Endodermal cell (in vitro differentiated cells): ENCODE measurements at regions not wholly inside any gene's neighbourhood (a gene's known extent, or its start where the extent isn't known, plus 50 kb on each side); places are given as distances from the start of the nearest gene placed in this dataset.

Source experiments
- DNase-seq: peaks from one replicate; pipeline ENCODE4 v3.0.0-alpha.2; 2017
- H3K27ac ChIP-seq: 2 replicates; pipeline ENCODE4 v1.5.1; 2013; ENCODE audit warnings: mild to moderate bottlenecking, low read depth, low read length, moderate library complexity
- H3K27me3 ChIP-seq: 2 replicates; pipeline ENCODE4 v1.6.1; 2013; ENCODE audit warnings: mild to moderate bottlenecking, low read length, moderate library complexity; ENCODE audit not compliant: insufficient read depth, control insufficient read depth, poor library complexity, severe bottlenecking
- H3K36me3 ChIP-seq: 2 replicates; pipeline ENCODE4 v1.7.0; 2013; ENCODE audit warnings: mild to moderate bottlenecking, low read length, moderate library complexity; ENCODE audit not compliant: control insufficient read depth, insufficient read depth
- H3K4me1 ChIP-seq: one replicate; pipeline ENCODE4 v1.7.0; 2013; ENCODE audit warnings: low read length; ENCODE audit not compliant: control insufficient read depth, insufficient read depth
- H3K4me3 ChIP-seq: 2 replicates; pipeline ENCODE4 v1.5.1; 2013; ENCODE audit warnings: mild to moderate bottlenecking, low read length, moderate library complexity
- H3K9ac ChIP-seq: 2 replicates; pipeline ENCODE4 v1.6.1; 2013; ENCODE audit warnings: mild to moderate bottlenecking, low read length, moderate library complexity; ENCODE audit not compliant: poor library complexity, severe bottlenecking; ENCODE audit errors: extremely low read depth
- H3K9me3 ChIP-seq: 2 replicates; pipeline ENCODE4 v1.6.1; 2013; ENCODE audit warnings: mild to moderate bottlenecking, low read length, moderate library complexity; ENCODE audit not compliant: control insufficient read depth
- H3K27ac Mint-ChIP-seq: 2 replicates; pipeline ENCODE4 v1.8.0; 2020; ENCODE audit warnings: mixed read lengths
- H3K27me3 Mint-ChIP-seq: 2 replicates; pipeline ENCODE4 v1.8.0; 2021; ENCODE audit warnings: mild to moderate bottlenecking, mixed read lengths; ENCODE audit not compliant: insufficient read depth
- H3K36me3 Mint-ChIP-seq: 2 replicates; pipeline ENCODE4 v1.8.0; 2020; ENCODE audit warnings: low read depth, mixed read lengths
- H3K4me1 Mint-ChIP-seq: 2 replicates; pipeline ENCODE4 v1.8.0; 2020; ENCODE audit warnings: mixed read lengths
- H3K4me3 Mint-ChIP-seq: 2 replicates; pipeline ENCODE4 v1.8.0; 2020; ENCODE audit warnings: mild to moderate bottlenecking, moderate library complexity, mixed read lengths
- H3K9me3 Mint-ChIP-seq: 2 replicates; pipeline ENCODE4 v1.8.0; 2020; ENCODE audit warnings: mild to moderate bottlenecking, mixed read lengths
- CTCF ChIP-seq: fragments of 200-600 bp; sonication (generic); conservative IDR thresholded peaks from 2 replicates; pipeline ENCODE4 v1.5.0; 2021; ENCODE audit warnings: antibody characterized with exemption, mild to moderate bottlenecking
- WGBS, 2 experiments: methylation state at CpG; one replicate each; pipeline versions ENCODE4 v1.1.5 to v1.1.7; 2013; ENCODE audit warnings: missing lambda C conversion rate in 2 of 2, mixed read lengths in 1 of 2; ENCODE audit not compliant: insufficient coverage in 1 of 2, insufficient read length in 1 of 2; 5-methylcytosine and 5-hydroxymethylcytosine counted together

- H3K4me3 ChIP-seq = no peak overlapping the region
- no peaks in the 10 kb centered on the region for H3K9me3 Mint-ChIP-seq
- no peaks in the 10 kb centered on the region for H3K36me3 ChIP-seq
- H3K27ac ChIP-seq = no peak overlapping the region
- no peaks in the 10 kb centered on the region for H3K9me3 ChIP-seq
- no peak for DNase-seq
- no peak overlapping the region for H3K4me3 Mint-ChIP-seq
- no peak overlapping the region for H3K9ac ChIP-seq
- no peak for TF ChIP-seq CTCF
- 77 to 89% methylated on average over 6 to 9 of the region's 9 CpGs for WGBS, 2 experiments
- H3K27ac Mint-ChIP-seq = no peak overlapping the region
- H3K36me3 Mint-ChIP-seq = no peaks in the 10 kb centered on the region
- peaks cover 2% of the 10 kb centered on the region for H3K4me1 Mint-ChIP-seq
- H3K27me3 ChIP-seq = no peaks in the 10 kb centered on the region
- H3K27me3 Mint-ChIP-seq = no peaks in the 10 kb centered on the region
- H3K4me1 ChIP-seq = no peaks in the 10 kb centered on the region
These were observed 694.2 kb upstream of the TENM3 start for GRCh38 chr4:181548873-181549575.

GRCh38 chr4:181549576-181550188 is 693.5 kb upstream of the TENM3 start:
- Mint-ChIP-seq H3K36me3 (no peaks in the 10 kb centered on the region), H3K4me1 (peaks cover 2% of the 10 kb centered on the region), H3K4me3 (no peak overlapping the region), H3K27me3 (no peaks in the 10 kb centered on the region), H3K27ac (no peak overlapping the region), H3K9me3 (no peaks in the 10 kb centered on the region)
- WGBS, 2 experiments = 82 to 84% methylated on average over 2 to 3 of the region's 3 CpGs
- no peak overlapping the region for H3K4me3 ChIP-seq
- H3K36me3 ChIP-seq = no peaks in the 10 kb centered on the region
- H3K27ac ChIP-seq = no peak overlapping the region
- H3K9me3 ChIP-seq = no peaks in the 10 kb centered on the region
- TF ChIP-seq CTCF = no peak
- H3K9ac ChIP-seq = no peak overlapping the region
- H3K4me1 ChIP-seq = no peaks in the 10 kb centered on the region
- no peaks in the 10 kb centered on the region for H3K27me3 ChIP-seq
- DNase-seq = no peak

- TF ChIP-seq CTCF = no peak
- DNase-seq = no peak
- no peak overlapping the region for H3K27ac Mint-ChIP-seq
- no peaks in the 10 kb centered on the region for H3K36me3 Mint-ChIP-seq
- H3K4me3 ChIP-seq = no peak overlapping the region
- no peaks in the 10 kb centered on the region for H3K27me3 ChIP-seq
- no peak overlapping the region for H3K27ac ChIP-seq
- H3K36me3 ChIP-seq = no peaks in the 10 kb centered on the region
- H3K9ac ChIP-seq = no peak overlapping the region
- H3K27me3 Mint-ChIP-seq = no peaks in the 10 kb centered on the region
- no peak overlapping the region for H3K4me3 Mint-ChIP-seq
- H3K4me1 ChIP-seq = no peaks in the 10 kb centered on the region
- WGBS, 2 experiments = 92 to 100% methylated on average over 1 of the region's 1 CpG
- no peaks in the 10 kb centered on the region for H3K9me3 Mint-ChIP-seq
- H3K4me1 Mint-ChIP-seq = peaks cover 2% of the 10 kb centered on the region
- no peaks in the 10 kb centered on the region for H3K9me3 ChIP-seq
These were observed 692.8 kb upstream of the TENM3 start for GRCh38 chr4:181550381-181550780.
